GM10266 (cell line): ENCODE measurements at regions not wholly inside any gene's neighbourhood (a gene's known extent, or its start where the extent isn't known, plus 50 kb on each side); places are given as distances from the start of the nearest gene placed in this dataset.
"Not testable (repeated sequence)": the region's sequence is repeated elsewhere in the genome, so short reads cannot be mapped to it uniquely, and the experiment has no call there.

ENCODE experiments used
- DNase-seq: peaks from one replicate; pipeline ENCODE4 v3.0.0; 2012; ENCODE audit errors: extremely low spot score
- TF ChIP-seq, protein P1 (sequence below): IDR thresholded peaks from 2 replicates; pipeline ENCODE4 v1.5.1; 2012; ENCODE audit warnings: mild to moderate bottlenecking, low read depth; ENCODE audit not compliant: control insufficient read depth, insufficient read depth; ENCODE audit errors: missing control alignments

DNA sequence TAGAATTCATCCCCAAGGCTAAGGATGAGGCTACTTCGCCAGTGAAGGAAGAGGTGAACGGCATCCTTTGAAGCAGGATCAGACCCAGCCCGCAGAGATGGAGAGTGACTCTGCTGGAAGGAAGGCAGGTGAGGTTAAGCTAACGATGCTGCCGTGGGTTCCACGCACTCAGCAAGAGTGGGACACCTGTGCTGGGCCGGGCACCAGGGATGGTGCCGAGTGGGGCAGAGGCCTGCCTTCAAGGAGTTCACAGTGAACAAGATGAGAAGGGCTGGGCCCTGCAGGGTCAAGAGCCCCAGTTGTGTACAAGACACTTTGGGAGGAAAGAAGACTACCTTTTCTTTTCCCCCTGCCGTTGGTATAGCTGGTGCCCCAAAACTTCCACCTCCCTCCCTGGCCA is 606.6 kb downstream of the LIG4 start:
- DNase-seq: no peak
- TF ChIP-seq, protein P1, sequence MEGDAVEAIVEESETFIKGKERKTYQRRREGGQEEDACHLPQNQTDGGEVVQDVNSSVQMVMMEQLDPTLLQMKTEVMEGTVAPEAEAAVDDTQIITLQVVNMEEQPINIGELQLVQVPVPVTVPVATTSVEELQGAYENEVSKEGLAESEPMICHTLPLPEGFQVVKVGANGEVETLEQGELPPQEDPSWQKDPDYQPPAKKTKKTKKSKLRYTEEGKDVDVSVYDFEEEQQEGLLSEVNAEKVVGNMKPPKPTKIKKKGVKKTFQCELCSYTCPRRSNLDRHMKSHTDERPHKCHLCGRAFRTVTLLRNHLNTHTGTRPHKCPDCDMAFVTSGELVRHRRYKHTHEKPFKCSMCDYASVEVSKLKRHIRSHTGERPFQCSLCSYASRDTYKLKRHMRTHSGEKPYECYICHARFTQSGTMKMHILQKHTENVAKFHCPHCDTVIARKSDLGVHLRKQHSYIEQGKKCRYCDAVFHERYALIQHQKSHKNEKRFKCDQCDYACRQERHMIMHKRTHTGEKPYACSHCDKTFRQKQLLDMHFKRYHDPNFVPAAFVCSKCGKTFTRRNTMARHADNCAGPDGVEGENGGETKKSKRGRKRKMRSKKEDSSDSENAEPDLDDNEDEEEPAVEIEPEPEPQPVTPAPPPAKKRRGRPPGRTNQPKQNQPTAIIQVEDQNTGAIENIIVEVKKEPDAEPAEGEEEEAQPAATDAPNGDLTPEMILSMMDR: no peak

DNA sequence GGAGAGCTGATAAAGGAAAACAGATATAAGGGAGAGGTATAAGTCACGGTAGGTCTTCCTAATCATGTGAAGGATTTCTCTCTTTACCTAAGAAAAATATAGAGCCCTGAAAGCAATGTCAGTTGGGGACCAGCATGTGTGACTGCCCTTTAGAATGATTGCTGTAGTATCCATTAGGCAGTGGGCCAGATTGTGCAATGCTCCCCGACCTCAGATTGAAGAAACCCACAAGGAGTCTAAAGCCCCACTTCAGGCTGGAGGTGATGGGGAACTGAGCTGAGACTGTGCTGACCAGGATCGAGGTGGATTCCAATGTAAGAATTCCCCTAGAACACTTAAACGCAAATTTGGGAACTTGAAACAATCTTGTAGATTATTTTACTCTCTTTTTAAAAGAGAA is 614.4 kb downstream of the LIG4 start:
- no peak for DNase-seq
- TF ChIP-seq, protein P1: no peak

DNA sequence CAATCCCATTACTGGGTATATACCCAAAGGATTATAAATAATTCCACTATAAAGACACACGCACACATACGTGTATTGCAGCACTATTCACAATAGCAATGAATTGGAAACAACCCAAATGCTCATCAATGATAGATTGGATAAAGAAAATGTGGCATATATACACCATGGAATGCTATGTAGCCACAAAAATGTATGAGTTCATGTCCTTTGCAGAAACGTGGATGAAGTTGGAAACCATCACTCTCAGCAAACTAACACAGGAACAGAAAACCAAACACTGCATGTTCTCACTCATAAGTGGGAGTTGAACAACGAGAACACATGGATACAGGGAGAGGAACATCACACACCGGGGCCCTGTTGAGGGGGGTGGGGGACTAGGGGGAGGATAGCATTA is 619.0 kb downstream of the LIG4 start:
- not testable (repeated sequence) for DNase-seq

DNA sequence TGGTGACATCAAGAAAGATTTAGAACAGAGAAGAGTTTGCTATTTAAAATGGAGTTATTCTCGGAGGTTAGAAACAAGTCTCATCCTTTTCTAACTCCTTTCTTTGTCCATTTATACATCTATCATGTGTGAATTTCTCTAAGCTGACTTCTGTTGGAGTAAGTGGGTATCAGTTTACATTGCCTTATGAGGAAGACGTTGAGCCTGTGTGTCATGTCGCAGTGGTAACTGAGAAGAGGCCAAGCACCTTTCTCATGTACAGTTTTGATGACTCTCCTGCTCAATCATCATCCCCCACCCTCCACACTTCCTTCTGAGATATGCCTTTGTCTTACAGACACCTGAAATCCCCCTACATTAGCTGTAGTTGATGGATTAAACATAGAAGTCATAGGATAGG is 624.8 kb downstream of the LIG4 start:
- DNase-seq: no peak
- TF ChIP-seq, protein P1: no peak

DNA sequence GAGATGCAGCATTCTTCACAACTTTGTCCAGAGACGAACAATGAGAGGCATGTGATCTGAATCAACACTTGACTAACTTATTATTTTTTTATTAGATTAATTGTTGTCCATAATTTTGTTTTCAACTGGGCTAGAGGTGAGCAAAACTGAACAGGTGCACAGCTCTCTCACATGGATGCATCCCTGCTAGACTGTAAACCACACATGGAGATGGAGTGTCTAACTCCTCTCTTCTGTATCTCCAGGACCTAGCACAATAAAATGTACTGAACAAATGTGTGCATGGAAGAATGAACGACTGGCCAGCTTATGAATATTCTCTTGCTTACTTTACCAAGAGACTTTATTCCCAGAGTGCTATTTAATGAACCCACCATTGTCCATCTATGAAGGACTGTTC is 627.7 kb downstream of the LIG4 start:
- no peak for DNase-seq
- TF ChIP-seq, protein P1: no peak

DNA sequence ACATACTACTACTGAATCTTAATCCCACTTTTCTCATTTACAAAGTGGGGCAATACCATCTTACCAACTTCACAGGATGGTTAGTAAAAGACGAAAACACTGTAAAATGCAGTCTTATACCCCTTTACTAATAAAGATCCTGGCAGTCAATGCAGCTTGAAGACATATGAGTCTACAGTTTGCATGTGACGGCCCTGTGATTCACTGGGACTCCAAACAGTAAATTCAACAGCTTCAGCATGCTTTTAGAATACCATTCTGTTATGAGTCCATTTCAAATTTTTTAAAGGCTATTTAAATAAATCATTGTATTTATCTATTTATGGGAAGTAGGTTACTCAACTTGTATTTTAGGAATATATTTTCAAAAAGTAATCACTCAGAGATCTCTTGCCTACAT is 629.1 kb downstream of the LIG4 start:
- TF ChIP-seq, protein P1: no peak
- no peak for DNase-seq

DNA sequence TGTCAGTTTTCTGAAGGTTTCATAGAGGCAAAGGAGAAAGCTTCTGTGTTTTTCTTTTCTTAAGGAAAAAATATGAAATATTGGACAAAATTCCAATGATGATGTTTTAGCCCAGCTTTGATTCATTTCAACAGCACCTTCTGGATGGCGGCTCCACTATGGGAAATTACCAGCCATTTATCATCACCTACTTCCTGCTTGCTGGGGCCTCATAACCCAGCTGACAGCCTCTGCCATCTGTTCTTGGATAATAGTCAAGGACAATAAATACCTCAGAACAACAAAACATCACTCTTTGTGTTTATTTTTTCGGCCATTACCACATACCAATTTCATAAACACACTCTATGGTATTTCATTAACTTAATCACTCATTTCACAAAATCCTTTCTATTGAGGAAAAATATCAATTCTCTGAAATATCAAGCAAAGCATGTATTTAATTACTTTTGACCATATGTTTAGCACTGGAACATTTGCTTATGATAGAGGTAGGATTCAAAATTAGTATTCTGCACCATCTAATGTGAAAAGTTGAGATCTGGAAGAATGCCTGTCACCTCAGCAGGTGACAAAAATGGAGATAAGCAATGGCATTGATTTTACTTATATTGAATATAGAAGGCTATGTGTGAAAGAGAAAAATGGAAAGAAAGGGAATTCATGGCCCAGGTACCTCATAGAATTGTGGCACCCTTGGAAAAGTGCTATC is 629.7 kb downstream of the LIG4 start:
- TF ChIP-seq, protein P1: no peak
- DNase-seq: no peak

DNA sequence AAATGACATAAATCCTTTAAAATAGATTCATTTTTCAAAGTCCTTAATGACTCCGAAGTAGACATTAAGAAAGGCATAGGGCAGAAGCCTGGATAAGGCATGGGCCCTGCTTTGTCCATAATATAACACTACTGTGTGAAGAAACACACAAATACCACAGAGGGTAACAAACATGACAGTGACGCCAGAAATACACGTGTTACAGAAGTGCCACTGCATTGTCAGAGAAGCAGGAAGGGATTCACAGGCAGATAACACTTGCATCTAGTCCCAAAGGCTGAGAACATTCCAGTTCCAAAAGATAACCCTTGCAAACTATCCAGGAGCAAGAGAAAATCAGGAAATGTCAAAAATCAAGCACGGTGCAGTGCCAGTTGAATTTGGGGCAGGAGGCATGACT is 633.2 kb downstream of the LIG4 start:
- DNase-seq: no peak
- TF ChIP-seq, protein P1: no peak
